Activated T-cell treated with anti-CD3 and anti-CD28 coated beads, Interleukin-2, amount 50 U/mL, for 72 hours (primary cell): ENCODE measurements at regions not wholly inside any gene's neighbourhood (a gene's known extent, or its start where the extent isn't known, plus 50 kb on each side); places are given as distances from the start of the nearest gene placed in this dataset.

Experiments used
- ATAC-seq, 2 donors: fragments of 150-1000 bp; cut with Tn5 transposase; replicated peaks in 1 of 2; 2 replicates each; pipeline ENCODE4 v1.10.0; 2021; ENCODE audit warnings: moderate library complexity in 2 of 2, mild to moderate bottlenecking in 1 of 2
- DNase-seq, 2 donors: peaks; one replicate each; pipeline ENCODE4 v3.0.0; 2021 to 2022; ENCODE audit warnings: mixed read lengths in 1 of 2
- H3K27ac Mint-ChIP-seq: one replicate; pipeline ENCODE4 v1.8.0; 2022; ENCODE audit warnings: mild to moderate bottlenecking, moderate library complexity, mixed read lengths
- H3K27me3 Mint-ChIP-seq: one replicate; pipeline ENCODE4 v1.8.0; 2022; ENCODE audit warnings: low read depth, mixed read lengths
- H3K36me3 Mint-ChIP-seq, 2 donors: one replicate each; pipeline ENCODE4 v1.8.0; 2022; ENCODE audit warnings: mixed read lengths in 2 of 2, mild to moderate bottlenecking in 1 of 2; ENCODE audit not compliant: insufficient read depth in 2 of 2
- H3K4me1 Mint-ChIP-seq: one replicate; pipeline ENCODE4 v1.8.0; 2022; ENCODE audit warnings: low read depth, mixed read lengths
- H3K4me3 Mint-ChIP-seq, 2 donors: one replicate each; pipeline ENCODE4 v1.8.0; 2022; ENCODE audit warnings: mild to moderate bottlenecking in 2 of 2, mixed read lengths in 2 of 2, moderate library complexity in 2 of 2
- H3K9me3 Mint-ChIP-seq, 2 donors: one replicate each; pipeline ENCODE4 v1.8.0; 2022; ENCODE audit warnings: mixed read lengths in 2 of 2

DNA sequence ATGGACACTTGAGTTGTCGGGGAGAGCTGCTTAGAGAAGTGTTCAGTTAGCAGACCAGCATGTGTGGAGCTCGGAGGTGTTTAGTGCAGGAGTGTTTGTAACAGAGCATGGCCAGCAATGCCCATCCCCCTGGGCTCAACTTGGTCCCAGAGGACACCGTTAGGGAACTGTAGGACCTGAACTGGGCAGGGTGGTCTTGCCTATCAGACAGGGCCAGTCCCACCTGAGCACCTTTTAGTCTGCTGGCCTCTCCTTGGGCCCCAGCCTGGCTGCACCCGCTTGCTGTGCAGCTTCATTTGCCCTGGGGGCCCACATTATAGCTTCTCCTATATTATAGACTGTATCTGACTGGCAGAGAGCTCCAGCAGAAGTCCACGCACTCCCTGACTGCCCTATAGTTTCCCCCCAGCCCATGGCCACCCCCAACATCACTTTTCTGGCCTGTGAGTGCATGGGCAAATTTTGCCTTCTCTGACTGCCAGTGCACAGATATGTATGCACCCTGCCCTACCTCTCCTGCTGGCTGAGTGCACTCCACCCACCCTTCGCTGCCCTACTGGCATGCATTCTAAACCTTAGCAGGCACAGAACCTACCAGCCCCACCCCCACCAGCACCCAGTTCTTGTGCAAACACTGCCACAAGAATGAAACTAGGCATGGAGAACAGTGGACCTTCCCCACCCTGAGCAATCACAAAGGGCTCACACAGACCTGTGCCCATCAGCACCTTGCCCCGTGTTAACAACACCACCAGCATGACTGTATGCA is 1030.6 kb upstream of the GHITM start:
- Mint-ChIP-seq H3K36me3 (peaks cover 1 to 3% of the 10 kb centered on the region in 2 donors), H3K4me3 (no peak overlapping the region), H3K27ac (no peak overlapping the region), H3K4me1 (no peaks in the 10 kb centered on the region), H3K27me3 (no peaks in the 10 kb centered on the region), H3K9me3 (peaks cover 12 to 19% of the 10 kb centered on the region in 2 donors)
- DNase-seq (no peak), ATAC-seq (no peak)

DNA sequence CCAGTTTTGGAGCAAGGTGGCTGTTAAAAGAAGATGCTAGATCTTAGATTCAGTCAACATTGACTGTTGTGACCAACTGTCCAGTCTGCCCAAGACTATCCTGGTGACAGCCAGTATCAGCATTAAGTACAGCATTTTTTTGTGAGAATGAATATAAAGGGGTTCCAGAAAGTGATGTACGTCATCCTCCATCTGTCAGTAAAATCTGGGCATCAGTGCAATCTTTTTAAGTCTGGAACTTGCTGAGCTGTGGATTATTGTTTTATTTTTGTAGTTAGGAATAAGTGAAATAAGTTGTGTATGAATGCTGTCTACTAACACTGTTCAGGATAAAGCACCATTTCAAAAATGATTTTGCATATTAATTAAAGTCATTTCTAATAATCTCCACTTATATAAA is 1020.0 kb upstream of the GHITM start:
- no peak overlapping the region for H3K27ac Mint-ChIP-seq
- DNase-seq, result no peak
- H3K4me1 Mint-ChIP-seq, result no peaks in the 10 kb centered on the region
- peaks cover 3 to 4% of the 10 kb centered on the region in 2 donors for H3K9me3 Mint-ChIP-seq
- no peak for ATAC-seq
- no peak overlapping the region for H3K4me3 Mint-ChIP-seq
- H3K27me3 Mint-ChIP-seq, result no peaks in the 10 kb centered on the region
- no peaks in the 10 kb centered on the region for H3K36me3 Mint-ChIP-seq

DNA sequence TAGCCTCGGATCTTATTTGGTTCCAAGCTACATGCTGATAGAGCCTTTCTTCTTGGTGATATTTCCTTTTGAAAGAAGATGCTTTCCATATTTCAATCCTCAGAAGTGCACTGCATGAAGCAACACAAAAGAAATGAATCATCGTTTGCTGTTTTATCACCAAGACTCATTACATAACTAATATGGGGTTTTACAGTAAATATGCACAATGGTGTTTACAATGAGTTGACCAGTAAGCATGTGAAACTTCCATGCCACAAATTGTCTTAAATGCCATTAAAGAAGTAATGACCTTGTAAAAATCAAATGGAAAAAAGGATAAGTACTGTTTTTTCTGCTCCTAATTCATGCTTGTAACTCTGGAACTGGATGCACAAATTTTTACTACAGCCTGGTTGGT is 1017.0 kb upstream of the GHITM start:
- H3K4me3 Mint-ChIP-seq, result no peak overlapping the region
- no peaks in the 10 kb centered on the region for H3K27me3 Mint-ChIP-seq
- no peak overlapping the region for H3K27ac Mint-ChIP-seq
- H3K4me1 Mint-ChIP-seq, result no peaks in the 10 kb centered on the region
- ATAC-seq, result no peak
- H3K36me3 Mint-ChIP-seq, result no peaks in the 10 kb centered on the region
- H3K9me3 Mint-ChIP-seq, result peaks cover 3 to 8% of the 10 kb centered on the region in 2 donors
- DNase-seq, result no peak

DNA sequence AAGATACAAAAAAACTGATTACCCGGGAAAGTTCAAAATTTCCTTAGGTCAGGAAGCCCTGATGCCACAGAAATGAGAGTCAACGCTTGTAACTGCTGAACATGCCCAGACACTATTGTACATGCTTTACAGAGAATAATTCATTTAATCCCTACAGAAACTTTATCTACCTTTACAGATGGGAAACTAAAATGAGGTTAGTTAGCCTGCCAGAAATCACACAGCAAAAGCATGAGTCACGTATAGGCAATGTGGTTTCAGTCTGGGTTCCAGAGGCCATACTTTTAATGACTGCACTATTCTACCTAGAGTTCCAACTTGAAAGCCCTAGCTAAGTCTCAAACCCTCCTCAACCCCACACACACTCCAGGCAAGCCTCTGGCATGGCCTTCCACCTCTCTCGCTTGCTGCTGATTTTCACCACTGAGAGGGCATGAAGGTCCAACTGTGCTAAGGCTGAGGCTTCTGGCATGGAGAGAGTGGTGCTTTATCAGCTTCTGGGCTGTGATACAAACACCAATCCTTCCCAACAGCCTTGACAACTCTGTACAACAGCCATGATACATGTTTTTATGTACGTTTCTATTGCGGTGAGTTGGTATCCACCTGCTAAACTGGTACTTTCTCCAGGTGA is 1011.2 kb upstream of the GHITM start:
- no peak for DNase-seq
- Mint-ChIP-seq H3K4me3 (no peak overlapping the region), H3K27me3 (no peaks in the 10 kb centered on the region), H3K4me1 (no peaks in the 10 kb centered on the region), H3K36me3 (no peaks in the 10 kb centered on the region), H3K9me3 (peaks cover 8 to 9% of the 10 kb centered on the region in 2 donors), H3K27ac (no peak overlapping the region)
- ATAC-seq, result no peak

DNA sequence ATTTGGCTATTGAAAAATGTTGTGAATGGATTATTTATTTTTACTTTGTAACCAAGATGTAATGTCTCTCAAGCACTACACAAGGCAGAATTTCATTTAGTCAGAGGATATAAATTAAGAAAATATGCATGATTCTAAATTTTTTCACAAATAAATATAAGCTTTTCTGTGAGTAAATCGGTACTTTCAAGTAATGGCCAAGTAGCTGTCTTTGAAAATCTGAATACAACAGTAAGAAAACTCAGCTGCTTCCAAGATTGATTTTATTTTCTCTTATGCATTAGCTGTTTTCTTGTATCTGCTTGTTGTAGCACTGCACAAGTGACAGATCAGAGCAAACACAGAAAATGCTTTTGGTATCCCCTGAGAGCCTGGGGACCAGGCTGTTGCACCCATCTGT is 998.5 kb upstream of the GHITM start:
- DNase-seq, result no peak
- Mint-ChIP-seq H3K36me3 (no peaks in the 10 kb centered on the region), H3K27ac (no peak overlapping the region), H3K4me3 (no peak overlapping the region), H3K4me1 (no peaks in the 10 kb centered on the region), H3K27me3 (no peaks in the 10 kb centered on the region), H3K9me3 (peaks cover 1 to 2% of the 10 kb centered on the region in 2 donors)
- ATAC-seq, result no peak

DNA sequence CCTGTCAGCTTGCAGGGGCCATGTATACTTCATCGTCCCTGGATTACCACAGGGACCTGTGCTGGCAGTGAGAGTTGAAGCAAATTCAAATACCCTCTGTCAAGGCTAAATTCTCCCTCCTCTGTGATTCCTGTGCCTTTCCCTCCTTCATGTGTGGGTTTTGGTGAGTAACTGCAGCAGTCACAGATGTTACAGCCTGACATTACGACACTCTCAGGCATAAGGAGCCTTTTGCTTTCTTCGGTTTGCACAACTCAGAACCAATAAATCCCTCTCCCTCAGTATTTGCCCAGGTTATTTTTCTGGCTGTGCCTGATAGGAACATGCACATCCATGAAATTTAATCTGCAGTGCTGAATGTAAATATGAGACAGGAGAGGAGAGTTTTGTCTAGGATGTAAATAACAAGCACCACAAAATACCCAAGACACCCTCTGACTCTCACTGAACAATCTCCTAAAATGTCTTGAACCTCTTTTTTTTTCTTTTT is 997.2 kb upstream of the GHITM start:
- Mint-ChIP-seq H3K4me3 (no peak overlapping the region), H3K4me1 (no peaks in the 10 kb centered on the region), H3K9me3 (peaks cover 1 to 2% of the 10 kb centered on the region in 2 donors), H3K27ac (no peak overlapping the region), H3K36me3 (no peaks in the 10 kb centered on the region), H3K27me3 (no peaks in the 10 kb centered on the region)
- ATAC-seq (no peak), DNase-seq (no peak)

DNA sequence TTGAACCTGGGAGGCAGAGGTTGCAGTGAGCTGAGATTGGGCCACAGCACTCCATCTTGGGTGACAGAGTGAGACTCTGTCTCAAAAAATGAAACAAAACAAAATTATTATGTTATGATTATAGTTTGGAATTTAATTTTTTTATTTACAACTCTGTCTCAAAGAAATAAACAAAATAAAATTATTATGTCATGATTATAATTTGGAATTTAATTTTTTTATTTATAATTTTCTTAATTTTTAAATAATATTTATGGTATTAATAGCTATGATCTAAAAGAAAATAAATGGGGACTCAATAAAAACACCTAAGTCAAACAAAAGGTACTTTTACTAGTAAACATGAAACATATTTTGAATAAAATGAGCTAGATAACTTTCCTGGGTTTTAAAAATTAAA is 994.8 kb upstream of the GHITM start:
- ATAC-seq, result no peak
- no peaks in the 10 kb centered on the region for H3K36me3 Mint-ChIP-seq

DNA sequence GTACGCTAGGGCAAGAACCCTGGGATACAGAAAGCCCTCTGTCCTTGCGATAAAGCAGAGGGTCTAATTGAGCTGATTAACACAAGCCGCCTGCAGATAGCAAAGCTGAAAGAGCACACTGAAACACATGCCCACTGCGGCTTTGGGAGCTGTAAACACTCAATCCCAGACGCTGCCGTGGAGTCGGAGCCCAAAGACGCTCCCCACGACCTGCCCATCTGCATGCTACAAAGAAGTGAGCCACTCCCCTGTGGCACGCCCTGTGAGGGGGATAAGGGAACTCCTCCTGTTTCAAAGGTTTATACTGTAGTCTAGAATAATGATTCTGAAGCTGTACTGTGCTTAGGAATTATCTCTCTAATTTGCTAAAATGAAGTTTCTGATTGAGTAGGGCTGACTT is 985.6 kb upstream of the GHITM start:
- Mint-ChIP-seq H3K4me3 (no peak overlapping the region), H3K27me3 (no peaks in the 10 kb centered on the region), H3K36me3 (no peaks in the 10 kb centered on the region), H3K4me1 (no peaks in the 10 kb centered on the region), H3K27ac (no peak overlapping the region), H3K9me3 (peaks cover 5 to 6% of the 10 kb centered on the region in 2 donors)
- DNase-seq (no peak), ATAC-seq (no peak)

More for the DNA sequence above, 994.8 kb upstream of the GHITM start:
- no peaks in the 10 kb centered on the region for H3K27me3 Mint-ChIP-seq
- H3K27ac Mint-ChIP-seq, result no peak overlapping the region
- H3K4me1 Mint-ChIP-seq, result no peaks in the 10 kb centered on the region
- H3K4me3 Mint-ChIP-seq, result no peak overlapping the region
- no peak for DNase-seq
- H3K9me3 Mint-ChIP-seq, result peaks cover 1 to 4% of the 10 kb centered on the region in 2 donors

DNA sequence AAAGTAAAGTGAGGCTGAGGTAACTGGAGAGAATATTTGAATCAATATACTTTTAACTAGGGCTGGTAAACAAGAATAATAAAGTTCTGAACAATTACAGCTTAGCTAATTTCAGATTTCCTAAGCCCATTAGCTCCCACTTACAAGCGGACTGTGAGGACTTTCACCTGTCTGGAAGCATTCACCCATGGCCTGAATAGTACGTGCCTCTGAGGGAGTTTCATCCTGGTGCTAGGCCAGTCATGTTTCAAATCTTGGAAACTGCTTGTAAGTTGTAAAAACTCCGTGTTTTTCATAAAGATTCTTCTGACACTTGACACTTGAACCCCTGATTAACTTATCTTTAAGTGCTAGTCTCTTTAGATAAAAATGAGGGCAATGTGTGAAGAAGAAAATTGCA is 975.2 kb upstream of the GHITM start:
- H3K36me3 Mint-ChIP-seq, result no peaks in the 10 kb centered on the region
- DNase-seq, result no peak
- no peaks in the 10 kb centered on the region for H3K4me1 Mint-ChIP-seq
- no peaks in the 10 kb centered on the region for H3K27me3 Mint-ChIP-seq
- H3K9me3 Mint-ChIP-seq, result peaks cover 4 to 8% of the 10 kb centered on the region in 2 donors
- H3K27ac Mint-ChIP-seq, result no peak overlapping the region
- no peak for ATAC-seq
- no peak overlapping the region for H3K4me3 Mint-ChIP-seq

DNA sequence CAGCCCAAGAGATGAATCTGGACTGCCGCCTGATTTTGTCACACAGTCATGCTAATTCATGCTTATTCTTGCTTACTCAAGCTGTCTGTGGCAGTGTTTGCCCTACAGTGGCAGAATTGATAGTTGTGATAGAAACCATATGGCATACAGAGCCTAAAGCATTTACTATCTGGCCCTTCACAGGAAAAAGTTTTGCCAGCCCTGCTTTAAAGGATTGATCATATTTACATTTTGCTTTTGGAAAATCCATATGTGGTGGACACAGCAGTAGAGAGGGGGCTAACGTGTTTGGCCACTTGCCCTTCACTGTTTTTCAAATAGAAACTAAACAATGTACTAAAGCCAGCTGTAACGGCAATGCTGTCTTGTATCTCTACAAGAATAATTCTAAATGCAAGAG is 974.0 kb upstream of the GHITM start:
- Mint-ChIP-seq H3K4me3 (no peak overlapping the region), H3K27ac (no peak overlapping the region), H3K27me3 (no peaks in the 10 kb centered on the region), H3K4me1 (no peaks in the 10 kb centered on the region), H3K36me3 (no peaks in the 10 kb centered on the region), H3K9me3 (peaks cover 4 to 6% of the 10 kb centered on the region in 2 donors)
- DNase-seq (no peak), ATAC-seq (no peak)

DNA sequence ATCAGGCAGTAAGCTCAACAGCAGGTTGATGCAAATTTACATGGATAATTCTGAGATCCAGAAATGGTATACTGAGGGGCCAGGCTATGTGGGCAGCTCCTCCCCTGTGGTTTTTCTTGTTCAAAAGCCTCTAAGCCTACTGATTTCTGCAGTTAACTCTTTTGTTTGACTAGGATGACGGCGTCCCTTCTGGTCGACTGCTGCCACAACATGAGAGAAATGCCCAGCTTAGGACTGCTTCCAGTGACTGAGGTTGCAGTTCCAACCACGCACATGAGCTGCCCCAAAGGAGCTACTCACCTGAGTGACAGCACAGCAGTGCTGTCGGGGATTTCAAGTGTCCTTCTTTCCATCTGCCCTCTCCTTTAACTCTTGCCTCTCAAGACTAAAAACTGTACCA is 973.0 kb upstream of the GHITM start:
- H3K27ac Mint-ChIP-seq, result no peak overlapping the region
- H3K9me3 Mint-ChIP-seq, result peaks cover 5 to 6% of the 10 kb centered on the region in 2 donors
- no peak overlapping the region for H3K4me3 Mint-ChIP-seq
- ATAC-seq, result no peak
- H3K27me3 Mint-ChIP-seq, result no peaks in the 10 kb centered on the region
- no peaks in the 10 kb centered on the region for H3K4me1 Mint-ChIP-seq
- DNase-seq, result no peak
- no peaks in the 10 kb centered on the region for H3K36me3 Mint-ChIP-seq

DNA sequence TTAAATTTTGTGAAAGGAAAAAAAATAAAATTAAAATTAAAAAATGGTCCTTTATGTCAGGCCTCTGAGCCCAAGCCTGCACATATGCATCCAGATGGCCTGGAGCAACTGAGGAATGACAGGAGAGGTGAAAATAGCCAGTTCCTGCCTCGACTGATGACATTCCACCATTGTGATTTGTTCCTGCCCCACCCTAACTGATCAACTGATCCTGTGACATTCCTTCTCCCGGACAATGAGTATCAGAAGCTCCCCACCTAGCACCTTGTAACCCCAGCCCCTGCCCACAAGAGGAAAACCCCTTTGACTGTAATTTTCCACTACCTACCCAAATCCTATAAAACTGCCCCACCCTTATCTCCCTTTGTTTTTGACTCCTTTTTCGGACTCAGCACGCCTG is 972.2 kb upstream of the GHITM start:
- peaks cover 4 to 6% of the 10 kb centered on the region in 2 donors for H3K9me3 Mint-ChIP-seq
- no peaks in the 10 kb centered on the region for H3K4me1 Mint-ChIP-seq
- no peaks in the 10 kb centered on the region for H3K27me3 Mint-ChIP-seq
- DNase-seq (no peak), ATAC-seq (no peak)
- H3K36me3 Mint-ChIP-seq, result no peaks in the 10 kb centered on the region
- no peak overlapping the region for H3K4me3 Mint-ChIP-seq
- no peak overlapping the region for H3K27ac Mint-ChIP-seq

DNA sequence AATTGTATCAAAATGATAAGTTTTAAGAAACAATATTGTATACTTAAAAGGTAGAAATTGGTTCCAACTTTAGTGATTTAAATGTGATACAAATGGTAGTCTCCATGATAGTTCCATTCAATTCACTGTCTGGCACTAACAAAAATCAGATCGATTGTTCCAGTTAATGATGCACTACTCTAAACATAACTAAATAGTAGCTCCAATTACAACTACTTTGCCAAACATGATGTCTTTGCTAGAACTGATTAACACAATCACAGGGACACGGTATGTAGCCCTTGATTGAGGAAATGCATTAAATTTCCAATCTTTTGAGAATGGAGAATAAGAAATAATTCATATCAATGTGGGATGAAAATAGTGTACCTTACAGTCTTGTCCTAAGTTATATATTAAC is 962.4 kb upstream of the GHITM start:
- Mint-ChIP-seq H3K4me3 (no peak overlapping the region), H3K36me3 (no peaks in the 10 kb centered on the region), H3K4me1 (no peaks in the 10 kb centered on the region), H3K9me3 (peaks cover 3 to 5% of the 10 kb centered on the region in 2 donors), H3K27me3 (no peaks in the 10 kb centered on the region), H3K27ac (no peak overlapping the region)
- DNase-seq (no peak), ATAC-seq (no peak)

DNA sequence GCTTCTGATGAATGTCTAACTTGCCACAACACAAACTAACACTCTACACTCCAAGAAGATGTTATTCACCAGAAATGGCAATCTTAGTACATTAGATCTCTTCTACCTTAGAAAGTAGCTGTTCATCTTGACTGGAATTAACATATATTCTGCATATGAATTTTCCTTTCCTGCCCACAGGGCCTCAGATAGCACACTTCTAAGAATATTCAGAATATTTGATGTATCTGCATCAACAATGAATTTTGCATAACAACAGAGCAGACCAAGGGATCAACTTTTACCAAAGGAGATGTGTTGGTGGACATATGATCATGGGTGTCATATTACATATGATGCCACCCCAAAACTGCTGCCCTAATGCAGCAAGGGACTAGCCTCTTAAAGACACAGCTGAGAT is 960.8 kb upstream of the GHITM start:
- Mint-ChIP-seq H3K4me1 (no peaks in the 10 kb centered on the region), H3K4me3 (no peak overlapping the region), H3K36me3 (no peaks in the 10 kb centered on the region), H3K9me3 (peaks cover 4 to 5% of the 10 kb centered on the region in 2 donors), H3K27me3 (no peaks in the 10 kb centered on the region), H3K27ac (no peak overlapping the region)
- ATAC-seq (no peak), DNase-seq (no peak)
